ENCODE measurements at regions not wholly inside any gene's neighbourhood (a gene's known extent, or its start where the extent isn't known, plus 50 kb on each side); places are given as distances from the start of the nearest gene placed in this dataset.

DNA sequence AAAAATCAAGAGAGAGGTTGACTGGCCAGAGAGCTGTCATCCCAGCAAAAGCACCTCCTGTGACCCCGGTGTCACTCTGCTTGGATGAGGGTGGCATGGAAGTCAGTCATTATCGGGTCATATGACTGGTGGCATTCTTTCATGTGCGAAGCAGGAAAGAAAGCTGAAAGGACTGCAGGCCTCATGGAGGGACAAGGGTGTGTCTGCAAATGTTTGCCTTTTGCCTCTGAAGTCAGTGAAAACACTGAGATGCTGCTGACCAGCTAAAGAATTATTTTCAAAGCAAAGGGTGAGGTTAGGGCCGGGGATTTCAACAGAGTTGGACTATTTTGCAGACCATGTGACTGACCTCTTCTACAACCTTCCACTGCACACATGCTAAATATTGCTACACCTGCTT lies 298.3 kb downstream of the CSNK1G3 start:
- no peak for TF ChIP-seq EZH2 (IDR thresholded peaks at IDR 0.05)
- no peak for TF ChIP-seq POLR2AphosphoS5 (IDR thresholded peaks at IDR 0.05; ENCODE audit: borderline replicate concordance, low read depth, low read length)
